ENCODE measurements at regions not wholly inside any gene's neighbourhood (a gene's known extent, or its start where the extent isn't known, plus 50 kb on each side); places are given as distances from the start of the nearest gene placed in this dataset.

DNA sequence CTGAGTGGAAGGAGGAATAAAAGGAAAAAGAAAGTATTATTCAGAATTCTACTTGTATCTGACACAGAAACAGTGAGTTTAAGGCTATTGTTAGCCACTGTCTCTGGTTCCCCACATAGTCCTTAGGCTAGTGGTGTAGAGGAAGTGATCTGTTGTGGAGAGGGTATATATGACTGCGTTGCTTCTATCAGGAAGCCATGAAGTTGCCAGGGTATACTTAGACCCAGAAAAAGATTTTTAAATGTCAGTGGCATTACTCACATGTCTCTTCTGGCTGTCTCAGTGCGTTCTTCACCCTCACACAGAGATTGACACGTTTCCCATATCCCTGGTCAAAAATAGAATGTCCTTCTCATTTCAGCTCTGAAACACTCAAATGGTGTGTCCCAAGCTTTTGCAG, 72.7 kb downstream of the SEM1 start:
- TF ChIP-seq CTCF (IDR thresholded peaks at IDR 0.05) (no peak), POLR2A (IDR thresholded peaks at IDR 0.05; ENCODE audit: low read length) (no peak), CHD2 (IDR thresholded peaks at IDR 0.05; ENCODE audit: low read length, partially characterized antibody) (no peak), NPAS2 (CRISPR knock-in tag; IDR thresholded peaks at IDR 0.05; ENCODE audit: borderline replicate concordance) (no peak), RCOR1 (IDR thresholded peaks at IDR 0.05; ENCODE audit: low read depth, low read length) (no peak)
- TF ChIP-seq, protein P1, sequence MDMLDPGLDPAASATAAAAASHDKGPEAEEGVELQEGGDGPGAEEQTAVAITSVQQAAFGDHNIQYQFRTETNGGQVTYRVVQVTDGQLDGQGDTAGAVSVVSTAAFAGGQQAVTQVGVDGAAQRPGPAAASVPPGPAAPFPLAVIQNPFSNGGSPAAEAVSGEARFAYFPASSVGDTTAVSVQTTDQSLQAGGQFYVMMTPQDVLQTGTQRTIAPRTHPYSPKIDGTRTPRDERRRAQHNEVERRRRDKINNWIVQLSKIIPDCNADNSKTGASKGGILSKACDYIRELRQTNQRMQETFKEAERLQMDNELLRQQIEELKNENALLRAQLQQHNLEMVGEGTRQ (IDR thresholded peaks at IDR 0.05) = no peak

Data from A549 (cell line).